GM23338 (cell line): ENCODE measurements at regions not wholly inside any gene's neighbourhood (a gene's known extent, or its start where the extent isn't known, plus 50 kb on each side); places are given as distances from the start of the nearest gene placed in this dataset.

ENCODE experiments used
- CTCF ChIP-seq, 2 experiments: fragments of 200-600 bp in 1 of 2; sonication (generic) in 1 of 2; conservative IDR thresholded peaks; 2 replicates each; pipeline versions ENCODE4 v1.5.1 to v1.6.1; 2016 to 2017; ENCODE audit warnings: antibody characterized with exemption in 2 of 2, low read depth in 2 of 2, mild to moderate bottlenecking in 2 of 2, moderate library complexity in 1 of 2
- ETS1 ChIP-seq: IDR thresholded peaks from 2 replicates; pipeline ENCODE4 v1.6.1; 2016; ENCODE audit warnings: antibody characterized with exemption
- EZH2 ChIP-seq: fragments of 200-600 bp; sonication (generic); IDR thresholded peaks from one replicate; pipeline ENCODE4 v1.8.0; 2017; ENCODE audit warnings: antibody characterized with exemption, mild to moderate bottlenecking, low read depth; ENCODE audit not compliant: unreplicated experiment
- EZH2phosphoT487 ChIP-seq: fragments of 200-600 bp; sonication (generic); IDR thresholded peaks from one replicate; pipeline ENCODE4 v1.8.1; 2018; ENCODE audit warnings: antibody characterized with exemption; ENCODE audit not compliant: unreplicated experiment
- JUNB ChIP-seq: IDR thresholded peaks from one replicate; pipeline ENCODE4 v1.6.1; 2016; ENCODE audit warnings: antibody characterized with exemption; ENCODE audit not compliant: unreplicated experiment
- POLR2AphosphoS5 ChIP-seq: IDR thresholded peaks from 2 replicates; pipeline ENCODE4 v1.6.1; 2016; ENCODE audit warnings: antibody characterized with exemption, low read depth
- REST ChIP-seq: IDR thresholded peaks from one replicate; pipeline ENCODE4 v1.6.1; 2018; ENCODE audit warnings: antibody characterized with exemption; ENCODE audit not compliant: unreplicated experiment

GRCh38 chr1:172733815-172734214 lies 74.9 kb downstream of the FASLG start:
- no peak for TF ChIP-seq CTCF (conservative IDR thresholded peaks at IDR 0.05; ENCODE audit: low read depth in 2 of 2)
- no peak for TF ChIP-seq ETS1
- no peak for TF ChIP-seq JUNB
- TF ChIP-seq REST, result no peak
- TF ChIP-seq EZH2phosphoT487, result no peak
- TF ChIP-seq EZH2, result no peak
- TF ChIP-seq POLR2AphosphoS5, result no peak
